OCI-LY3 (cell line): ENCODE measurements at regions not wholly inside any gene's neighbourhood (a gene's known extent, or its start where the extent isn't known, plus 50 kb on each side); places are given as distances from the start of the nearest gene placed in this dataset.

Source experiments
- H2AFZ ChIP-seq: fragments of 200-600, 300-600 bp; shearing (Covaris generic); 2 replicates; pipeline ENCODE4 v1.6.0; 2014; ENCODE audit warnings: antibody characterized with exemption, low read depth, low read length
- H3K27ac ChIP-seq: fragments of 200-600, 300-600 bp; sonication (generic); 2 replicates; pipeline ENCODE4 v1.5.1; 2014; ENCODE audit warnings: mild to moderate bottlenecking, low read length, moderate library complexity, mixed read lengths
- H3K27me3 ChIP-seq: fragments of 200-600, 300-600 bp; sonication (generic); 2 replicates; pipeline ENCODE4 v1.6.1; 2014; ENCODE audit warnings: low read depth, low read length, mixed read lengths
- H3K36me3 ChIP-seq: fragments of 200-600, 300-600 bp; sonication (generic); replicated peaks from 2 replicates; pipeline ENCODE3; 2014; ENCODE audit warnings: low read depth, low read length, mixed read lengths
- H3K4me1 ChIP-seq: fragments of 300-600, 200-600 bp; sonication (generic); 2 replicates; pipeline ENCODE4 v1.6.1; 2014; ENCODE audit warnings: low read length, mixed read lengths
- H3K4me2 ChIP-seq: fragments of 200-600, 300-600 bp; sonication (generic); 2 replicates; pipeline ENCODE4 v1.6.1; 2014; ENCODE audit warnings: low read length, mixed read lengths
- H3K4me3 ChIP-seq: fragments of 300-600, 200-600 bp; sonication (generic); 2 replicates; pipeline ENCODE4 v1.5.1; 2014; ENCODE audit warnings: antibody characterized with exemption, mild to moderate bottlenecking, low read length, moderate library complexity
- H3K79me2 ChIP-seq: fragments of 300-600, 200-600 bp; shearing (Covaris generic); 2 replicates; pipeline ENCODE4 v1.6.1; 2014; ENCODE audit warnings: mild to moderate bottlenecking, low read length, mixed read lengths
- H3K9ac ChIP-seq: fragments of 300-600, 200-600 bp; shearing (Covaris generic); 2 replicates; pipeline ENCODE4 v1.6.0; 2014; ENCODE audit warnings: mild to moderate bottlenecking, low read length, moderate library complexity
- H3K9me3 ChIP-seq: fragments of 200-600, 300-600 bp; shearing (Covaris generic); 2 replicates; pipeline ENCODE4 v1.6.1; 2014; ENCODE audit warnings: low read length, mixed read lengths; ENCODE audit not compliant: insufficient read depth
- H4K20me1 ChIP-seq: fragments of 200-600, 300-600 bp; sonication (generic); 2 replicates; pipeline ENCODE4 v1.6.1; 2016; ENCODE audit warnings: low read length, mixed read lengths; ENCODE audit not compliant: insufficient read depth
- CTCF ChIP-seq: fragments of 200-600, 300-600 bp; sonication (generic); IDR thresholded peaks from 2 replicates; pipeline ENCODE4 v1.5.1; 2014; ENCODE audit warnings: antibody characterized with exemption, low read length, low read depth
- EZH2phosphoT487 ChIP-seq: fragments of 200-600 bp; shearing (Covaris generic); IDR thresholded peaks from 2 replicates; pipeline ENCODE4 v1.6.1; 2018; ENCODE audit warnings: antibody characterized with exemption, mixed run types, low read depth

GRCh38 chr11:130620548-130620947 is 172.1 kb downstream of the ADAMTS15 start:
- TF ChIP-seq EZH2phosphoT487 (no peak), CTCF (no peak)
- H3K79me2 ChIP-seq: no peaks in the 10 kb centered on the region
- H3K9ac ChIP-seq: no peak overlapping the region
- no peaks in the 10 kb centered on the region for H3K9me3 ChIP-seq
- H3K4me1 ChIP-seq: peaks cover 12% of the 10 kb centered on the region
- H2AFZ ChIP-seq: no peak overlapping the region
- no peaks in the 10 kb centered on the region for H4K20me1 ChIP-seq
- no peak overlapping the region for H3K4me2 ChIP-seq
- no peak overlapping the region for H3K27ac ChIP-seq
- no peaks in the 10 kb centered on the region for H3K36me3 ChIP-seq
- H3K4me3 ChIP-seq: no peak overlapping the region
- H3K27me3 ChIP-seq: 0 out of 2 replicates have a peak, but pooled peaks cover 5% of the 10 kb centered on the region

- H3K4me3 ChIP-seq: no peak overlapping the region
- no peaks in the 10 kb centered on the region for H4K20me1 ChIP-seq
- no peak overlapping the region for H3K4me2 ChIP-seq
- no peaks in the 10 kb centered on the region for H3K79me2 ChIP-seq
- TF ChIP-seq EZH2phosphoT487 (no peak), CTCF (no peak)
- no peak overlapping the region for H2AFZ ChIP-seq
- H3K9ac ChIP-seq: no peak overlapping the region
- H3K9me3 ChIP-seq: no peaks in the 10 kb centered on the region
- 0 out of 2 replicates have a peak, but pooled peaks cover 5% of the 10 kb centered on the region for H3K27me3 ChIP-seq
- no peaks in the 10 kb centered on the region for H3K36me3 ChIP-seq
- no peak overlapping the region for H3K27ac ChIP-seq
- no peaks in the 10 kb centered on the region for H3K4me1 ChIP-seq
Observed at GRCh38 chr11:130622141-130622542, 173.7 kb downstream of the ADAMTS15 start.

- Histone ChIP-seq H2AFZ (no peak overlapping the region), H3K36me3 (no peaks in the 10 kb centered on the region), H3K9ac (no peak overlapping the region), H3K9me3 (no peaks in the 10 kb centered on the region), H3K27me3 (0 out of 2 replicates have a peak, but pooled peaks cover 7% of the 10 kb centered on the region), H4K20me1 (no peaks in the 10 kb centered on the region), H3K27ac (no peak overlapping the region), H3K4me1 (no peaks in the 10 kb centered on the region), H3K4me3 (no peak overlapping the region), H3K4me2 (no peak overlapping the region), H3K79me2 (no peaks in the 10 kb centered on the region)
- TF ChIP-seq EZH2phosphoT487 (no peak), CTCF (no peak)
Observed at GRCh38 chr11:130623670-130624668, 175.5 kb downstream of the ADAMTS15 start.

GRCh38 chr11:130624971-130625544 is 176.6 kb downstream of the ADAMTS15 start:
- Histone ChIP-seq H3K27me3 (0 out of 2 replicates have a peak, but pooled peaks cover 3% of the 10 kb centered on the region), H4K20me1 (no peaks in the 10 kb centered on the region), H3K27ac (no peak overlapping the region), H3K4me3 (no peak overlapping the region), H3K36me3 (no peaks in the 10 kb centered on the region), H3K9me3 (no peaks in the 10 kb centered on the region), H3K9ac (no peak overlapping the region), H3K4me2 (no peak overlapping the region), H2AFZ (no peak overlapping the region), H3K79me2 (no peaks in the 10 kb centered on the region), H3K4me1 (no peaks in the 10 kb centered on the region)
- TF ChIP-seq CTCF (no peak), EZH2phosphoT487 (no peak)
